Panc1 (cell line): ENCODE measurements at regions not wholly inside any gene's neighbourhood (a gene's known extent, or its start where the extent isn't known, plus 50 kb on each side); places are given as distances from the start of the nearest gene placed in this dataset.

Experiments used
- ATAC-seq: fragments of 200-7000 bp; cut with Tn5 transposase; 2 replicates; pipeline ENCODE4 v1.9.1; 2020; ENCODE audit warnings: mild to moderate bottlenecking, moderate library complexity
- BruUV-seq: library from RNA; stranded (reverse); fragments of 400-500 nt; replicated peaks from 2 replicates; lab custom pipeline; 2021; lab: Mats Ljungman, UMichigan
- CTCF ChIA-PET: fragments of 300-600 bp; sonication (Branson Sonifier 250); formaldehyde crosslinking; loops from one replicate; lab custom pipeline; 2022; ENCODE audit warnings: antibody characterized with exemption; lab: Charles Lee
- POLR2A ChIA-PET: fragments of 300-600 bp; sonication (Branson Sonifier 250); formaldehyde crosslinking; loops from one replicate; lab custom pipeline; 2022; ENCODE audit warnings: antibody characterized with exemption; lab: Charles Lee
- DNase-seq: peaks from one replicate; pipeline ENCODE4 v3.0.0-alpha.2; 2010; ENCODE audit warnings: low read depth, low spot score
- H3K27ac ChIP-seq: 2 replicates; pipeline ENCODE4 v1.5.1; 2011; ENCODE audit warnings: mild to moderate bottlenecking, low read length, inconsistent platforms
- H3K27me3 ChIP-seq: fragments of 200-500 bp; sonication (Bioruptor generic); 2 replicates; pipeline ENCODE4 v1.6.0; 2014; ENCODE audit warnings: low read length, inconsistent platforms; ENCODE audit not compliant: control insufficient read depth, insufficient read depth
- H3K36me3 ChIP-seq: fragments of 200-500 bp; sonication (Bioruptor generic); 2 replicates; pipeline ENCODE4 v1.5.1; 2014; ENCODE audit warnings: inconsistent platforms, mild to moderate bottlenecking, low read length, moderate library complexity; ENCODE audit not compliant: control insufficient read depth, insufficient read depth
- H3K4me1 ChIP-seq: 2 replicates; pipeline ENCODE4 v1.5.1; 2011; ENCODE audit warnings: inconsistent platforms, mild to moderate bottlenecking, low read length, moderate library complexity; ENCODE audit not compliant: control insufficient read depth, insufficient read depth
- H3K4me3 ChIP-seq, 2 experiments: 2 replicates each; pipeline ENCODE4 v1.5.1; 2011 to 2012; ENCODE audit warnings: low read depth in 2 of 2, low read length in 2 of 2, mild to moderate bottlenecking in 2 of 2, inconsistent platforms in 1 of 2, moderate library complexity in 1 of 2
- H3K9me3 ChIP-seq: fragments of 200-500 bp; sonication (Bioruptor generic); 2 replicates; pipeline ENCODE4 v1.5.1; 2014; ENCODE audit warnings: low read depth, mild to moderate bottlenecking, inconsistent platforms, low read length, moderate library complexity; ENCODE audit not compliant: control insufficient read depth, insufficient read depth
- CTCF ChIP-seq: fragments of 450-650 bp; IDR thresholded peaks from 2 replicates; pipeline ENCODE4 v1.5.1; 2017; ENCODE audit warnings: mild to moderate bottlenecking
- POLR2AphosphoS5 ChIP-seq: IDR thresholded peaks from 2 replicates; pipeline ENCODE4 v1.6.1; 2012; ENCODE audit warnings: mild to moderate bottlenecking, low read depth, low read length, moderate library complexity
- SIN3A ChIP-seq: IDR thresholded peaks from 2 replicates; pipeline ENCODE4 v1.6.1; 2012; ENCODE audit warnings: low read depth, mild to moderate bottlenecking, low read length, moderate library complexity, borderline replicate concordance; ENCODE audit not compliant: insufficient read depth
- TCF7L2 ChIP-seq: IDR thresholded peaks from 2 replicates; pipeline ENCODE4 v1.6.1; 2011; ENCODE audit warnings: mild to moderate bottlenecking, low read depth, low read length, inconsistent platforms
- in situ Hi-C: cut with HindIII; loops from 2 replicates; pipeline ENCODE4 v1.10.0; 2016; ENCODE audit warnings: low sequenced_read_pairs, low pct_unique_long_range_greater_than_20kb
- intact Hi-C: fragments of 100-400 bp; cut with micrococcal nuclease; formaldehyde crosslinking; loops from one replicate; pipeline ENCODE4 v1.10.0; 2022; ENCODE audit not compliant: unreplicated experiment
- TF ChIP-seq, protein P1 (sequence below), 2 experiments: IDR thresholded peaks; 2 replicates each; pipeline ENCODE4 v1.6.1; 2011 to 2012; ENCODE audit warnings: low read depth in 2 of 2, control low read depth in 1 of 2, low read length in 1 of 2, mild to moderate bottlenecking in 1 of 2, moderate library complexity in 1 of 2; ENCODE audit not compliant: insufficient read depth in 1 of 2

- ATAC-seq = no peak
- Histone ChIP-seq H3K36me3 (no peaks in the 10 kb centered on the region), H3K9me3 (no peaks in the 10 kb centered on the region), H3K4me3 (no peak overlapping the region), H3K27me3 (no peaks in the 10 kb centered on the region), H3K4me1 (no peaks in the 10 kb centered on the region), H3K27ac (no peak overlapping the region)
- ChIA-PET POLR2A (no interaction called here), CTCF (no interaction called here)
- no peak for DNase-seq
- TF ChIP-seq, protein P1, sequence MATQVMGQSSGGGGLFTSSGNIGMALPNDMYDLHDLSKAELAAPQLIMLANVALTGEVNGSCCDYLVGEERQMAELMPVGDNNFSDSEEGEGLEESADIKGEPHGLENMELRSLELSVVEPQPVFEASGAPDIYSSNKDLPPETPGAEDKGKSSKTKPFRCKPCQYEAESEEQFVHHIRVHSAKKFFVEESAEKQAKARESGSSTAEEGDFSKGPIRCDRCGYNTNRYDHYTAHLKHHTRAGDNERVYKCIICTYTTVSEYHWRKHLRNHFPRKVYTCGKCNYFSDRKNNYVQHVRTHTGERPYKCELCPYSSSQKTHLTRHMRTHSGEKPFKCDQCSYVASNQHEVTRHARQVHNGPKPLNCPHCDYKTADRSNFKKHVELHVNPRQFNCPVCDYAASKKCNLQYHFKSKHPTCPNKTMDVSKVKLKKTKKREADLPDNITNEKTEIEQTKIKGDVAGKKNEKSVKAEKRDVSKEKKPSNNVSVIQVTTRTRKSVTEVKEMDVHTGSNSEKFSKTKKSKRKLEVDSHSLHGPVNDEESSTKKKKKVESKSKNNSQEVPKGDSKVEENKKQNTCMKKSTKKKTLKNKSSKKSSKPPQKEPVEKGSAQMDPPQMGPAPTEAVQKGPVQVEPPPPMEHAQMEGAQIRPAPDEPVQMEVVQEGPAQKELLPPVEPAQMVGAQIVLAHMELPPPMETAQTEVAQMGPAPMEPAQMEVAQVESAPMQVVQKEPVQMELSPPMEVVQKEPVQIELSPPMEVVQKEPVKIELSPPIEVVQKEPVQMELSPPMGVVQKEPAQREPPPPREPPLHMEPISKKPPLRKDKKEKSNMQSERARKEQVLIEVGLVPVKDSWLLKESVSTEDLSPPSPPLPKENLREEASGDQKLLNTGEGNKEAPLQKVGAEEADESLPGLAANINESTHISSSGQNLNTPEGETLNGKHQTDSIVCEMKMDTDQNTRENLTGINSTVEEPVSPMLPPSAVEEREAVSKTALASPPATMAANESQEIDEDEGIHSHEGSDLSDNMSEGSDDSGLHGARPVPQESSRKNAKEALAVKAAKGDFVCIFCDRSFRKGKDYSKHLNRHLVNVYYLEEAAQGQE (IDR thresholded peaks at IDR 0.05; ENCODE audit: insufficient read depth in 1 of 2, low read depth in 2 of 2, low read length in 1 of 2) = no peak
- no peak for TF ChIP-seq SIN3A
- no peak for TF ChIP-seq POLR2AphosphoS5
- TF ChIP-seq TCF7L2 = no peak
- TF ChIP-seq CTCF = no peak
- in situ Hi-C loops = no loop called here
- intact Hi-C loops = no loop called here
- no TSS peak for BruUV-seq
Observed at GRCh38 chr4:13777341-13777740, 149.8 kb upstream of the BOD1L1 start.

- BruUV-seq = no TSS peak
Observed at GRCh38 chr4:13778367-13778766, 150.8 kb upstream of the BOD1L1 start.

More at GRCh38 chr4:13778367-13778766, 150.8 kb upstream of the BOD1L1 start:
- Histone ChIP-seq H3K4me3 (no peak overlapping the region), H3K27ac (no peak overlapping the region), H3K36me3 (no peaks in the 10 kb centered on the region), H3K27me3 (no peaks in the 10 kb centered on the region), H3K4me1 (no peaks in the 10 kb centered on the region), H3K9me3 (no peaks in the 10 kb centered on the region)
- TF ChIP-seq, protein P1 (IDR thresholded peaks at IDR 0.05; ENCODE audit: insufficient read depth in 1 of 2, low read depth in 2 of 2, low read length in 1 of 2) = no peak
- TF ChIP-seq POLR2AphosphoS5 = no peak
- no peak for TF ChIP-seq SIN3A
- no peak for TF ChIP-seq CTCF
- ChIA-PET POLR2A (no interaction called here), CTCF (no interaction called here)
- intact Hi-C loops (no loop called here), in situ Hi-C loops (no loop called here)
- no peak for ATAC-seq
- DNase-seq = no peak
